HS-27A (cell line): ENCODE measurements at regions not wholly inside any gene's neighbourhood (a gene's known extent, or its start where the extent isn't known, plus 50 kb on each side); places are given as distances from the start of the nearest gene placed in this dataset.
"Not testable (repeated sequence)": the region's sequence is repeated elsewhere in the genome, so short reads cannot be mapped to it uniquely, and the experiment has no call there.

Experiments used
- DNase-seq: peaks from one replicate; pipeline ENCODE4 v3.0.0-alpha.2; 2012; ENCODE audit warnings: low read depth, missing footprints

DNA sequence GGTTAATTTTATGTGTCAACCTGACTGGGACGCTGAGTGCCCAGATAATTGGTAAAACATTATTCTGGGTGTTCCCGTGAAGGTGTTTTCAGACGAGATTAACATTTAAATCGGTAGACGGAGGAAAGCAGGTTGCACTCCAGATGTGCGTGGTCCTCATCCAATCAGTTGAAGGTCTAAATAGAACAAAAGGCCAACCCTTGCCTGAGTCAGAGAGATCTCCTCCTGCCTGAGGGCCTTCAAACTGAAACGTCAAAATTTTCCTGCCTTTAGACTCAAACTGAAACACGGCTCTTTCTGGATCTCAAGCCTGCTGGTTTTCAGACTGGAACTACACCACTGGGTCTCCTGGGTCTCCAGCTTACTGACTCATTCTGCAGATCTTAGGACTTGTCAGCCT is 70.9 kb downstream of the NPIPA5 start:
- DNase-seq = not testable (repeated sequence)

DNA sequence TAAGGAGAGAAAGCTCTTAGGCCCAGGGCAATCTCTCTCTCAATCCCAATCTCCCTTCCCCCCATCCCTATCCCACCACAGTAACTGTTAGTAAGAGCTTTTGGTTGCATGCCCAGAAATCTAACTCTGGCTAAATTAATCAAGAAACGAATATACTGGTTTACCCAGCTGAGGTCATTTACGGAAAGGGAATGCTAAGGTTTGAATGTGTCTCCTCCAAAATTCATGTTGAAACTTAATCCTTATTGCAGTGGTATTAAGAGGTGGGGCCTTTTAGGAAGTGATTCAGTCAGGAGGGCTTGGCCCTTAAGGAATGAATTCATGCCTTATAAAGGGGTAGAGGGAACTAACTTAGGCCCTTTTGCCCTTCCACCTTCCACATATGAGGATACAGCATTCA is 72.2 kb downstream of the NPIPA5 start:
- peak; percentile 24 for DNase-seq

DNA sequence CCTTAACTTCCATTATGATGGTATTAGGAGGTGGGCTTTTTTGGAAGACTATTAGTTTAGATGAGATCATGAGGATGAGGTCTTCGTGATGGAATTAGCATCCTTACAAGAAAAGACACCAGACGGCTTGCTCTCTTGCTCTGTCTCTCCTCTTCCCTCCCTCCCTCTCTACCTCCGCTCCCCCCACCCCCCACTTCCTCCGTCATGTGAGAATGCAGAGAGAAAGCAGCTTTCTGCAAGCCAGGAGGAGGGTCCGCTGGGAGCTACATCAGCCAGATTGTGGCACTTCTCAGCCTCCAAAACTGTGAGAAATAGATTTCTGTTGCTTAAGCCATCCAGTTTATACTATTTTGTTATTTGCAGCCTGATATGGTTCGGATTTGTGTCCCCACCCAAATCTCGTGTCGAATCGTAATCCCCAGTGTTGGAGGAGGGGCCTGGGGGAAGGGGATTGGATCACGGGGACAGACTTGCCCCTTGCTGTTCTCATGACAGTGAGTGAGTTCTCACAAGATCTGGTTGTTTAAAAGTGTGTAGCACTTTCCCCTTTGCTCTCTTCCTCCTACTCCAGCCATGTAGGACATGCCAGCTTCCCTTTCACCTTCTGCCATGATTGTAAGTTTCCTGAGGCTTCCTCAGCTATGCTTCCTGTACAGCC is 74.3 kb downstream of the NPIPA5 start:
- not testable (repeated sequence) for DNase-seq

DNA sequence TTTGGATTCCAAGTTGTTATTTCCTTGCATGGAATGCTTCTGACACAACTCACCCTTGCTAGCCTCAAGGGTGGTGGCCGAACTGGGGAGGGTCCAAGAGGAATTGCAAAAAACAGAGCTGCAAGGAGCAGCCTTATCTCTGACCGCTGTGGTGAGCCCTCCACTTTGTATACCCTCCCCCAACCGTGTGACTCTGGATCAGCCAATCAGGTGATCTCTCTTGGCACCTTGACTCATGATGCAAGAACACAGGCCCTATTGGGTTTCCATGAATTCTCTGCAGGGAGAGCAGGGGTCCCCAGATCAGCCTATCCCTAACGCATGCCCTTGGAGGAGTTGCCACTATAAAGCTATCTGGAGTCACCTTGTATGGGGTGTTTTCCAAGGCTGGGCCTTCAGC is 81.0 kb downstream of the NPIPA5 start:
- not testable (repeated sequence) for DNase-seq

DNA sequence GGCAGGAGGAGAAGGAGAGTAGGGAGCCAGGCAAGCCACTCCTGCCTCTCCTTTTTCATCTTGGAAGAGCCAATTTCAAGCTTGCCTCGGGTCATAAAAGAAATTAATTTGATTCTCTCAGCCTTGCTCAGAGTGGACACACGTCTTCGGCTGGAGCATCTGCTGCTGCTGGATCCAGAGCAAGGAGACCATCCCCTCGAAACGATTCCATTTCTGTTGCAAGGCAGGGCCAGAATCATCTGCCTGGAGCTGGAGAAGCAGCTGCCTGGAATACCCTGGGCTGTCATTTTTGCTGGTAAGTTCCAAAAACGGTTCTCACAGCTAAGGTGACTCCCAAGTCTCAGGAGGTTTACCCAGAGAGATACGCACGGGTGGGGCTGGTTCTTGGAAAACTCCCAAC is 103.3 kb downstream of the NPIPA5 start:
- not testable (repeated sequence) for DNase-seq

DNA sequence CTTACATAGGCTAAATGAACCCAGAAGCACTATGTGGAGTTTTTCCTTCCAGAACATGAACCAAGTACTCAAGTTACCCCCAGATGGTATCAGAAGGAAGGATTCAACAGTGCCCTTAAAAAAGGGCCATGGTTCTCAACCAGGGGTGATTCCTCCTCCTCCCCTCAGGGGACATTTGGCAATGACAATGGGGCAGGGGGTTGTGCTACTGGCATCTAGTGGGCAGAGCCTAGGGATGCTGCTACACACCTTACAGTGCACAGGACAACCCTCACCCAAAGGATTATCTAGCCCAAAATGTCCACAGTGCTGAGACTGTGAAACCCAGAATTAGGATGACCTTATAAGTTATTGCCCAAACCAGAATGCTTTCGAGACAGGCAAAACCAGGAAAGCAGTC is 104.1 kb downstream of the NPIPA5 start:
- not testable (repeated sequence) for DNase-seq

DNA sequence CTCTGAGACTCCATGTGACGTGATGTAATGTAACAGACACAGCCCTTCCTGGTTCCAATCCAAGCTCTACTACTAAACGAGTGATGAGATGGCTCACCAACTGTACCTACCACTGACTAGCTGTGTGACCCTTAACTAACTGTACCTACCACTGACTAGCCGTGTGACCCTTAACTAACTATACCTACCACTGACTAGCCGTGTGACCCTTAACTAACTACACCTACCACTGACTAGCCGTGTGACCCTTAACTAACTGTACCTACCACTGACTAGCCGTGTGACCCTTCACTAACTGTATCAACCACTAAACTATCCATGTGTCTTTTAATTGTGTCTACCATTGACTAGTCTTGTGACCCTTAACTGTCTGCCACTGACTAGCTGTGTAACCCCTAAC is 111.2 kb downstream of the NPIPA5 start:
- not testable (repeated sequence) for DNase-seq

DNA sequence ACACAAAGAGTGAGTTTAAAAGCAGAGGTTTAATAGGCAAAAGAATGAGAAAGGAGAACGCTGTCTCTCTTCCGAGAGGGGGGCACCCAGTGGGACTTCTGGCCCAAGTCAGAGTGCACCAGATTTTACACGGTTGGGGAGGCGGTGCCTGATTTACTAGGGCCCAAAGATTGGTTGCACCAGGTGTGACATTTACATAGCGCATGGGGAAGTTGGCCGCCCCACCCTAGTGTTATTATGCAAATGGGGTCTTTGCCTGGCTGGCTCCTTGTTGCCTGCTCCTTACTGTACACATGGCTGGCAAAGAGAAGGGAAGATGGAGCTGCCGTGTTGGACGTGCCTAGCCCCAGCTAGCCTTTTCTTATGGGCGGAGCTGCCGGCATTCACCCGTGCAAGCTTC is 115.9 kb downstream of the NPIPA5 start:
- not testable (repeated sequence) for DNase-seq

DNA sequence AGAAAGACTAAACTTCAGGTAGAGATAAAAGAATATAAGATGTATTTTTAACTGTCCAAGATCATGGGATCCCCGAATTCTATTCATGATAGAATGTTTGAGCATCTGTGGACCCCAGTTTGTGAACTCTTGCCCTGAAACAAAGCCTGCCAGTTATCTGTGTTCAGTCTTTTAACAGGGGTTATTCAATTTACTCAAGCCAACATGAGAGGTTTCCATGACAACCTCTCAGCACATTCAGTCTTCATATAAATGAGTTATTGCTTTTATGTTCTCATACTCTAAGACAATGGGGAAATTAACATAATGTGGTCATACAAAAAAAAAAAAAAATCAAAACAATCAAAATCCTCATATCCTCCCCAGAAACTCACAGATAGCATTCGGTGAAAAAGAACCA is 130.1 kb downstream of the NPIPA5 start:
- not testable (repeated sequence) for DNase-seq

DNA sequence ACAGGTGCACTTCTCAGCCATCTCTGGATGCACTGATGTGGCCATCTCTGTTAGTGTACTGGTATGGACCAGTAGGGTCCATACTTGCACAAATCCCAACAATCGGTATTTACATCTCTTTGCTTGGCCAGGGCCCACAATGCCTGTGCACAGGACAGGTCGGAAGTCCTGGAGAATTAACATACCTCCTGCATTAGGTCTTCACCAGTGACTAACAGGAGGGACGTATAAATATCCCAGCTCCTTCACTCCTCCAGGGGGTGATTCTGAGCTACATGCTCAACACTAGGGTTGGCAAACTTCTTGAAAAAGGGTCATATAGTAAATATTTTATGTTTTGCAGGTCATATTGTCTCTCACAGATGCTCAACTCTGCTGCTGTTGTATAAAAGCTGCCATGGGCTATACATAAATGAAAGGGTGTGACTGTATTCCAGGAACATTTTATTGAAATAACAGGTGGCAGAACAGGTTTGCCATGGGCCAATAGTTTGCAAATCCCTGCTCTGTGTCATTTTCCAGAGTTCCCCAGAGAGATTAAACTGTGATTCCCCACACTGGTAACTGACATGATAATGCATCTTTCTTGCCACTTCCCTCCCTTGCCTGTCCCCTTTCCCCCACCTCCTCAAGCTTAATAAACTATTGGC is 141.3 kb downstream of the NPIPA5 start:
- DNase-seq = not testable (repeated sequence)

DNA sequence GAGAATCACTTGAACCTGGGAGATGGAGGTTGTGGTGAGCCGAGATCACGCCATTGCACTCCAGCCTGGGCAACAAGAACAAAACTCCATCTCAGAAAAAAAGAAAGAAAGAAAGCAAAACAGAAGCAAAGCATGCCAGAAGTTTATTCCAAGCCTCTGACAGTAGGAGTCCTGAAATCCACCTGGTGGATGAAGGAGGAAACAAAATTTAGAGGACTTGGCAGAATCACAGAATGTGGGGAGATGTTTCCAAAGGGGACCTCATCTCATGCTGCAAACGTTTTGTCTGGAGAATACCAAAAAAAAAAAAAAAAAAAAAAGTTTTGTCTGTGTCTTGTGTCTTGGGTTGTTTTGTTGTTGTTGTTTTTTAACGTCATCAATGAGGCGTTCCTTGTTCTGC is 141.1 kb upstream of the RRN3 start:
- DNase-seq = not testable (repeated sequence)

DNA sequence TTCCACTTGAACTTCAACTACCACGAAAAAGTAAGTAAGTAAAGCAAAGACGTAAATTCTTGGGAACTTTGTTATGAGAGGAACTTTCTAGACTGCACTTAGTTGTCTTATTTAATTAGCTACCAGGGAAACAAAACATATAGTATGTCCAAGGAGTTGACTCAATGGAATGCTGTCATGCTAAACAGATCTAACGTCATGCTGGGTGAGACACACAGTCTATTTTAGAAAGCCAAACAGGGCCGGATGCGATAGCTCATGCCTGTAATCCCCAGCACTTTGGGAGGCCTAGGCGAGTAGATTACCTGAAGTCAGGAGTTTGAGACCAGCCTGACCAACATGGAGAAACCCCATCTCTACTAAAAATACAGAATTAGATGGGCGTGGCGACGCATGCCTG is 140.6 kb upstream of the RRN3 start:
- DNase-seq = not testable (repeated sequence)

DNA sequence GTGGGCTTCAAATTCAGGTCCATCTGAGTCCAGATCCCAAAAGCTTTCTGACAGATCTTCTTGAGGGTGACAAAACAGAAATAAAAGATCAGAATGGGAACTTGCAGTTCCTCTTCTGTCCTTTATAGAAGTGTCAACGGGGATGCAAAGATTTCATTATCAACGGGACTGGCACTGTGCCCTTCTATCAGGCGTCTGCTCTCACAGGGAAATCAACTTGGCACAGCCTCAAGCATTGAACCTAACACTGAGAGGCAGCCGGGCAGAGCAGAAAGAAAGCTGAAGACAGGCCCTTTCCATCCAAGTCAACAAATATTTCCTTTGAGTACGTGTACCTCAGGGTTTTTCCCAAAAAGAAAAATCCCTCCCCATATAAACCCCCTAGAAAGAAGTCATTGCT is 136.4 kb upstream of the RRN3 start:
- DNase-seq = not testable (repeated sequence)

DNA sequence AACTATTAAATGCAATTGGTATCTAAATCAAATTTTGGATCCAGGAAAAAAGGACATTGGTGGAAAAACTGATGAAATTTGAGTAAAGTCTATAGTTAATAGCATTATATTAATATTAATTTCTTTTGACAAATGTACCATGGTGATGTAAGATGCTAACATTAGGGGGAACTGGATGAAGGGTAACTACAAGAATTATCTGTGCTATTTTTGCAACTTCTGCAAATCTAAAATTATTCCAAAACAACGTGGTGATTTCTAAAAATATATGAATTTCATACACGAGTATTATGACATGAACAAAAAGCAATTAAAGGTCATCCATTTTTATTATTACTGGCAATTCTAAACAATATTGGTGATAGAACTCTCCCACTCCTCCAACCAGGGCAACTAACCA is 135.6 kb upstream of the RRN3 start:
- DNase-seq = not testable (repeated sequence)

DNA sequence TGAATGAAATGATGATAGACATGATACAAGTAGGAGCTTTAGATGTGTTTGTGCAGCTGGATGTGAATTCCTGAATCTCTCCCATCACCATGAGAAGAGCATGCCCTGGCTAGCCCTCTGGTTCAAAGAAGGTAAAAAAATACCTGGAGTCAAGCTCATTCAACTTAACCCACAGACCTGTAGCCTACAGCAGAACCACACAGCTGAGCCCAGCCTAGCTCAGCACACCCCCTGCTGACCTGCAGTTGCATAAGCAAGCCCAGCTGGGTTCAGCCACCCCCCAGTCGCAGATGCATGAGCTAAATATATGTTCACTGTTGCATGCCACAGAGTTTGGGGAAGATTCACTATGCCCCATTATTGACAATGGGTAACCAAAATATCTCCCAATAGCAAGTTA is 130.6 kb upstream of the RRN3 start:
- DNase-seq = not testable (repeated sequence)

DNA sequence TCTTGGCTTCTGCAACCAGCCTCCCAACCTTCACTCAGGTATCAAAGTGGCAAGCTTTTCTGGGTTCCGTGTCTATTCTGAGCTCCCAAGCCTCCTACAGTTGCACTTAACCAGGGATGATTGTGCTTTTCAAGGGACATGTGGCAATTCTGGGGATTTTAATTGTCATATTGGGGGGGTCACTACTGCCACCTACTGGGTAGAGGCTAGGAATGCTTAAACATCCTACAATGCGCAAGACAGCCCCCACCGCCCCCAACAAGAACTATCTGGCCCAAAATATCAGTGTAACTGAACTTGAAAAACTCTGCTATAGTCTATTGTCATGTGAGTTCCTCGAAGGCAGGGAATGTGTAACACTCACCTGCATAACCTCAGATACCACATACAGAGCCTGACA is 129.3 kb upstream of the RRN3 start:
- not testable (repeated sequence) for DNase-seq

DNA sequence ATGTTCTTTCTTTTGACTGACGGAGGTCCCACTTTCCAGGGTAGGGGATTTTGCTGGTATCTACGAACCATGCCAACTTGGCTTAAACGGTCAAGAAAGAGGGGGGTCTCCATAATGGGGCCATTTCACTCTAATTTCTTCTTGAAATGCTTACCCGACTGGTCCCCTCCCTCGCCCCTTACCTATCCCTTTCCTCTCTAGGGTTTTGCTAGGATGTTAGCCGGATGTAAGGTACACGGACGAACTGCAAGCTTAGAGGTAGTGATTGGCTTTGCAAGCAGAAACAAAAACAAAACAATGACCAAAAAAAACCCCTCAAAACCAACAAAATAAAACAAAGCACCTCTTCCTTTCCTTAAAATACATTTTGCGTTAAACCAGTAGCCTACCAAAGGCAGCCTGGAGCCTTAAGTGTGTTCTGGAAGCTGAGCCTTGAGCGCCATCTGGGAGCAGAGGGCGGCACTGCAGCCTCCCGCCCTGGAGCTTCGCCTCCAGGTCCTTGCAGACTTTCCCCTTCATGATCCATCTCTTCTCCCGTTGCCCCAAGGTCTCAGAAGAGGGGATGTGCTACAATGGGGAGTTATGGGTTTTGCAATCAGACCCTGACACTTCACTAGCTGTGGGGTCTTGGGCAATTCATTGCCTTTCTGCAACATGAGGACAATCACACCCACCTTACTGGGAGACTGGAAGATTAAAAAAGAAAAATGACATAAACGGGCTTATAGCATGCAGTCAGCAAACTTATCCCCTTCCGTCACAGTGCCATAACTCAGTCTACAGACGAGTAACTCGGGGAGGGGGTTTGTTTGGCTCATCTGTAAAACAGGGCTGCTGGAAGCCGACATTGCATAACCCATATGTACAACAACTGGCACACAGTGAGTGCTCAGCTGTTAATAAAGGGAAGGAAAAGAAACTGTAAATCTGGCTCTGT is 125.9 kb upstream of the RRN3 start:
- DNase-seq = not testable (repeated sequence)

DNA sequence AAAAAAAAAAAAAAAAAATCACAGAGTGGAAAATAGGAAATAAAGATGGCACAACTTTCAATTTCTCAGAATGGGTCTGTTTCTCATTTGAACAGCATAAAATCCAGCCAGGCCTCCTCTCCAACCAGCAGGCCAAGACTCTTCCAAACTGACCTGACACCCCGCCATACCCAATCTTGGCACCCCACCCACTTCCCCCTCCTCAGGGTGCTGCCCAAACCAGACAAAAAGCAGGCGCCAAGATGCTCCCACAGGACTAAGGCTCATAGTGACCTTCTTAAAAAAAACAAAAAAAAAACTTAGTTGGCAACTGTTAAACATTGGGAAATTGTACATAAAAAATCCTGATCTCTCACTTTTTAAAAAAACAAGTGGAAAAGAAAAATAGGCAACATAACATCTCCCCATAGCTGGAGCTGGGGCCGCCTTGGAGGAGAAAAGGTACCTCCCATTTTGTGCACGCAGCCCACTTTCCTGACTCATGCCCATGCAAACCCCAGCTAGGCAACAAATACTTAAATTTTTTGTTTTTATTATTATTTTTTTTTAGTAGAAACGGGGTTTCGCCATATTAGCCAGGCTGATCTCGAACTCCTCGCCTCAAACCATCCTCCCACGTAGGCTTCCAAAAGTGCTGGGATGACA is 124.9 kb upstream of the RRN3 start:
- DNase-seq = not testable (repeated sequence)

DNA sequence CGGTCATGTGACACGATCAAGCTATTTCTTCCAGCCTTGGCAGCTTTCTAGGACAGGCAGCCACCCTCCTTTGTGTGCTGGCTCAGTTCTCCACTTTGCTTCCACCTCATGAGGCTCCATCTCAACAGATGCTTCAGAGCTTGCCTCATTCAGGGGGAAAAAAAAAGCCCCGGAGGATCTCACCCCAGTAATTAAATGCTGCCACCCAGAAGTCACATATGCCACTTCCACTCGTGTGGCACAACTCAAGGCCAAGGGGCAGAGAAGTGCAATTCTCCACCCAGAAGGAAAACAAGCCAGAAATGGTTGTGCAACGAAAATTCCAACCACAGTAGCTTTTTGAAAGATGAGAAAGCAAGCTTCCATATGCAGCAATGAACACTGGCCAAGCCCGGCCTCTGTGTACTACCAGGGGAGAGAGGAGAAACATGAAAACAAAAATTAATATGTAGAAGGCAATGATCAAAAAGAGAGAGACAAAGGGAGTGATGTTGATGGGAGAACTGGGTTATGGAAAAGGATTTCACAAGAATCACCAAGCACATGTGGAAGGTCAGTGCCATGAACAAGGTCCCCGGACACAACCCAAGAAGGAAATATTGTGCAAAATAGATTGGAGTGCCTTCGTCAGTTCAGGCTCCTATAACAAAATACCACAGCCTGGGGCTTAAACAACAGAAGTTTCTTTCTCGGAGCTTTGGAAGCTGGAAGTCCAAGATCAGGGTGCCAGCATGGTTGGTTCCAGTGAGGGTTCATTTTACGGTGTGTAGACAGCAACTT is 113.3 kb upstream of the RRN3 start:
- not testable (repeated sequence) for DNase-seq

DNA sequence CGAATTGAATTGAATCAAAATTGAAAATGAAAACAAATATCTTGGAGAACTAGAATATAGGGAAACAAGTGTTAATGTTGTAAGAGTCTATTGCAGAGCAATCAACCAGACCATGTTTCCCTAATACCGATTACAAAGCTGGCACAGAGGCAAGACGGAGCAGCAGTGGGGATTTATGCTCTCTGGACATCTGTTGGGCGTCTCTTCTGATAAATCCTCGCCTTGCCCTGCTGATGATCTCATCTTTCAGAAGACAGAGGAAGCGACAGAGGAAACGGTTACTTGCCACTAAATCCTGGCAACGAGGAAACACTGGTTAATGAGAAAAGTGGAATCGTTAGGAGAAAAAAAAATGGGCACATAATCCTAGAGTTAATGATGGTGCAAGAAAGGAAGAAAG is 112.4 kb upstream of the RRN3 start:
- not testable (repeated sequence) for DNase-seq

DNA sequence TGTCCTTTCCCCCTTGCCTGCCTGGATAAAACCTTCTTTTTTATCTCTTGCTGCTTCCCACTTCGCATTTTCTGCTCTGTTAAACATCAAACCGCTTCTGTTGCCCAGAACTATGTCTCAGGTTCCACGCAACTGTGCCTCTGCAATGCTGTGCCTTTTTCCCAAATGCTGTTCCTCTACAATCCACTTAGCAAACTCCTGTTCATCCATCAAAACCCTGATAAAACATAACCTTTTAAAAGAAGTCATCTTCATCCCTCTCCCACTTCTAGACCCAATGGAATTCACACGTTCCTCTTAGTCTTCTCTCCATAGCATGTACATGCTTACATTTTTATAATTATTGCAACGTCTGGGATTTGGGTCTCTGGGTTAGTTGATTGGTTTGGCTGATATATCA is 111.9 kb upstream of the RRN3 start:
- DNase-seq = not testable (repeated sequence)
